C4-2B (cell line): ENCODE measurements at regions not wholly inside any gene's neighbourhood (a gene's known extent, or its start where the extent isn't known, plus 50 kb on each side); places are given as distances from the start of the nearest gene placed in this dataset.

ENCODE experiments used
- CTCF ChIP-seq: fragments of 450-650 bp; conservative IDR thresholded peaks from 2 replicates; pipeline ENCODE4 v1.5.1; 2017; ENCODE audit warnings: mild to moderate bottlenecking
- ZFX ChIP-seq: fragments of 450-650 bp; IDR thresholded peaks from 2 replicates; pipeline ENCODE4 v1.6.1; 2017

DNA sequence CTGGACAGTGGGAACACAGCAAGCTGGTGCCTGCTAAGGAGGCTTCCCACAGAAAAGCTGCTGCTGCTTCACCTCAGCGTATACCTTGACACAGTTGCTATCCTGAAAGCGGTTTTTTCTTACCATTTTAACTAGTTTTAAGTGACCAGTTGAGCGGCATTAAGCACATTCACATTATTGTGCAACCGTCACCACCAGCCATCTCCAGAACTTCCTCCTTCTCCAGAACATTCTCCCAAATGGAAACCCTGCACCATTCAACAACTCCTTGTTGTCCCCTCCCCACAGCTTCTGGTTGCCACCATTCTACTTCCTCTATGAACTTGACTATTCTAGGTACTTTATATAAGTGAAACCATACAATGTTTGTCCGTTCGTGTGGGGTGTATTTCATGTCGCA is 169.9 kb downstream of the SNX10 start:
- no peak for TF ChIP-seq CTCF
- no peak for TF ChIP-seq ZFX
